ENCODE measurements at regions not wholly inside any gene's neighbourhood (a gene's known extent, or its start where the extent isn't known, plus 50 kb on each side); places are given as distances from the start of the nearest gene placed in this dataset.

DNA sequence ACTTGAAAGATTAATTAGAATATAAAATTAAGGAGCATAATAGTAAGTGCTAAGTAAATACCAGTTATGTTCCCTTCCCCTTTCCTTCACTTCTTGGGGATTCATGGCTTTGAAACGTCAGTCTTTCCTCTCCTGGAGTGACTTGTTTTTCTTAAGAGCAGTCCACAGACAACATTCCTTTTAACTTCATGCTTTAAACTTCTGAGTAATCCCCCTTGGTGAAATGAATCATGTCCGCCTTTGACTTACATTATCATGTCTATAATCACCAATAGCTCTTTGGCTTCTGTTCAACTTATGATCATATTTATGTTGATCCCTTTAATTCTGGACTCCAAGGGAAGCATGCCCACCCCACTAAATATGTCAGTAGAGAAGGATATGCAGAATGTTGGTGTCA is 1012.1 kb upstream of the SLIT2 start (continued):
- TF ChIP-seq, protein P1, sequence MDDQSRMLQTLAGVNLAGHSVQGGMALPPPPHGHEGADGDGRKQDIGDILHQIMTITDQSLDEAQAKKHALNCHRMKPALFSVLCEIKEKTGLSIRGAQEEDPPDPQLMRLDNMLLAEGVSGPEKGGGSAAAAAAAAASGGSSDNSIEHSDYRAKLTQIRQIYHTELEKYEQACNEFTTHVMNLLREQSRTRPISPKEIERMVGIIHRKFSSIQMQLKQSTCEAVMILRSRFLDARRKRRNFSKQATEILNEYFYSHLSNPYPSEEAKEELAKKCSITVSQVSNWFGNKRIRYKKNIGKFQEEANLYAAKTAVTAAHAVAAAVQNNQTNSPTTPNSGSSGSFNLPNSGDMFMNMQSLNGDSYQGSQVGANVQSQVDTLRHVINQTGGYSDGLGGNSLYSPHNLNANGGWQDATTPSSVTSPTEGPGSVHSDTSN (IDR thresholded peaks at IDR 0.05; ENCODE audit: insufficient replicate concordance, low read depth, low read length): no peak
- TF ChIP-seq BACH1 (IDR thresholded peaks at IDR 0.05; ENCODE audit: borderline replicate concordance) (no peak), CEBPB (IDR thresholded peaks at IDR 0.05; ENCODE audit: borderline replicate concordance in 1 of 2, low read depth in 2 of 2, low read length in 2 of 2) (no peak)

DNA sequence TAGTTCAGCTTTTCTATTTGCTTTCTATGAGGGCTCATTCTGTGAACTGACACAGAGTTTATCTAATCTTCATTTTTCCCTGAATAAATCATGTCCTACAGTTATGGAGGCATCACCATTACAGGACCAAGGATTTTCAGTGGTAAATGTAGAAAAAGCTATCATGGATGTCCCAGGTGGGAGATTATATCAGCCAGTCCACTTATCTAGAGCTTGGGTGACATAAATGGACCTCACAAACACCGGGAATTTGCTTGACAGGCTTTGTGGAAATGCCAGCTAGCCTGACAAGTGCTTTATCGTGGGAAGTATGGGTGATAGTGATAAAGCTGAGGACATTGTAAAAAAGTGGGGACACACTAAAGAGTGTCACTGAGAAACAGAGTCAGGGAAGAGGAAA is 1015.2 kb upstream of the SLIT2 start:
- intact Hi-C loops (cut with micrococcal nuclease; ENCODE audit: unreplicated experiment): no loop called here
- POLR2A ChIA-PET: no interaction called here
- CTCF ChIA-PET: no interaction called here
- SMC1A ChIA-PET (ENCODE audit: uncharacterized antibody, unreplicated experiment): interaction anchor here (0.5 to 0.7 kb wide), 2 partner anchors 33 to 107 kb away, joined by 3 read pairs; no protein-coding TSS in a partner anchor
- Histone ChIP-seq H2AFZ (ENCODE audit: control insufficient read depth, low read depth, low read length) (no peak overlapping the region), H4K20me1 (ENCODE audit: control insufficient read depth, insufficient read depth) (no peaks in the 10 kb centered on the region), H3K9me3 (replicated peaks; ENCODE audit: control insufficient read depth, insufficient read depth, low read length) (no peaks in the 10 kb centered on the region), H3K36me3 (ENCODE audit: control insufficient read depth in 2 of 2, insufficient read depth in 2 of 2, low read length in 1 of 2) (no peaks in the 10 kb centered on the region), H3K4me2 (ENCODE audit: control insufficient read depth, insufficient read depth) (no peak overlapping the region), H3K79me2 (ENCODE audit: control insufficient read depth, insufficient read depth, low read length) (no peaks in the 10 kb centered on the region), H3K27me3 (replicated peaks in 1 of 2; ENCODE audit: control insufficient read depth in 2 of 2, insufficient read depth in 2 of 2, low read length in 1 of 2) (no peaks in the 10 kb centered on the region), H3K4me3 (no peak overlapping the region), H3K9ac (ENCODE audit: control insufficient read depth, insufficient read depth, low read length) (no peak overlapping the region), H3K27ac (ENCODE audit: control insufficient read depth, insufficient read depth) (no peak overlapping the region), H3K4me1 (ENCODE audit: control insufficient read depth, insufficient read depth, low read length) (no peaks in the 10 kb centered on the region)
- BruUV-seq (replicated peaks): no TSS peak
- DNase-seq (ENCODE audit: low read depth, low spot score): no peak
- ATAC-seq: no peak
- no peak for FAIRE-seq
- in situ Hi-C loops (cut with MboI): loop anchor here (25.0 kb wide), 1 partner anchor 1451 kb away; no protein-coding TSS in a partner anchor
- TF ChIP-seq TBL1XR1 (IDR thresholded peaks at IDR 0.05; ENCODE audit: low read depth, low read length): no peak
- 0% methylated on average over 2 of the region's 2 CpGs for WGBS (ENCODE audit: insufficient coverage, insufficient replicate concordance, low lambda C conversion rate, missing lambda C conversion rate)
- RAD21 ChIA-PET (ENCODE audit: unreplicated experiment): no interaction called here

All from GM12878 (cell line).